Gastroesophageal sphincter (tissue), 4 donors: ENCODE measurements at regions not wholly inside any gene's neighbourhood (a gene's known extent, or its start where the extent isn't known, plus 50 kb on each side); places are given as distances from the start of the nearest gene placed in this dataset.

Experiments
- ATAC-seq: fragments of 150-250 bp; one replicate; pipeline ENCODE4 v1.9.1; 2016; ENCODE audit warnings: mild to moderate bottlenecking, moderate library complexity
- H3K27ac ChIP-seq, 4 donors: fragments of 200-600 bp; sonication (generic) in 3 of 4; 1 replicate in 3 of 4; 2 replicates in 1 of 4; pipeline ENCODE4 v1.5.1; 2016 to 2019
- H3K27me3 ChIP-seq: fragments of 200-600 bp; sonication (generic); one replicate; pipeline ENCODE4 v1.5.1; 2019
- H3K36me3 ChIP-seq, 2 donors: fragments of 200-600 bp; sonication (generic); one replicate each; pipeline ENCODE4 v1.5.1; 2019; ENCODE audit warnings: control low read depth in 1 of 2
- H3K4me1 ChIP-seq, 3 donors: fragments of 200-600 bp; sonication (generic); 1 replicate in 2 of 3; 2 replicates in 1 of 3; pipeline ENCODE4 v1.5.1; 2016 to 2019; ENCODE audit warnings: control low read depth in 2 of 3
- H3K4me3 ChIP-seq, 2 donors: fragments of 200-600 bp; sonication (generic); one replicate each; pipeline ENCODE4 v1.5.1; 2019; ENCODE audit warnings: mild to moderate bottlenecking in 1 of 2, moderate library complexity in 1 of 2
- H3K9me3 ChIP-seq, 3 donors: fragments of 200-600 bp; sonication (generic); one replicate each; pipeline ENCODE4 v1.5.1; 2017 to 2019; ENCODE audit warnings: control low read depth in 2 of 3
- EP300 ChIP-seq: sonication (generic); formaldehyde crosslinking; IDR thresholded peaks from one replicate; pipeline ENCODE4 v1.6.1; 2017; ENCODE audit warnings: antibody characterized with exemption, mild to moderate bottlenecking
- POLR2A ChIP-seq, 2 donors: fragments of 450-650 bp; IDR thresholded peaks; one replicate each; pipeline ENCODE4 v1.6.1; 2017; ENCODE audit warnings: antibody characterized with exemption in 2 of 2, mild to moderate bottlenecking in 2 of 2, moderate library complexity in 1 of 2
- POLR2AphosphoS5 ChIP-seq: sonication (generic); formaldehyde crosslinking; IDR thresholded peaks from one replicate; pipeline ENCODE4 v1.6.1; 2017; ENCODE audit warnings: antibody characterized with exemption
- WGBS, 2 donors: methylation state at CpG; one replicate each; pipeline ENCODE4 v1.1.5; 2018; ENCODE audit warnings: low coverage in 1 of 2; 5-methylcytosine and 5-hydroxymethylcytosine counted together
- TF ChIP-seq, protein P1 (sequence below), 4 experiments: fragments of 200-600 bp in 2 of 4; fragments of 450-650 bp in 2 of 4; sonication (generic) in 1 of 4; IDR thresholded peaks; one replicate each; pipeline ENCODE4 v1.5.1; 2017 to 2019; ENCODE audit warnings: antibody characterized with exemption in 4 of 4, mild to moderate bottlenecking in 2 of 4, moderate library complexity in 2 of 4

DNA sequence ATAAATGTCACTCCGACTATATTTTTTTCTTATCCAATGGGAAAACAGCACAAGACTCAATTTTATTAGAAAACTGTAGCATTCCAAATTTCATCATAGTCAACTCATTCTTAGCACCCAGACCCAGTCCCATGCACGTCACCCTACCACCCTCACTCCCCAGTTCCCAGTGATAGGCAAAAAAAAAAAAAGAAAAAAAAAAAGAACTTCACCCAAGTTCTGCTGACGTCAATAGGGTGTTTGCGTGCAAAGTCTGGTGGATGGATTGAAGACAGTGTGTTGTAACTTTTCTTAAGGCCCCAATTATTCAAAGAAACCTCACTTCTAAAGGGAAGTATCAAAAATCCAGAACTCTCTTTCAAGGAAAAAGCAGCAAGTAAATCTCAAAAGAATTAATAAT is 213.9 kb upstream of the PRDM1 start:
- WGBS, 2 donors, result 50 to 75% methylated on average over 2 to 4 of the region's 4 CpGs
- no peak overlapping the region for H3K4me3 ChIP-seq
- no peak overlapping the region for H3K27ac ChIP-seq
- no peaks in the 10 kb centered on the region for H3K27me3 ChIP-seq
- H3K4me1 ChIP-seq, result peaks cover 0 to 2% (median 0%) of the 10 kb centered on the region in 3 donors
- H3K36me3 ChIP-seq, result no peaks in the 10 kb centered on the region
- TF ChIP-seq POLR2AphosphoS5, result no peak
- no peak for TF ChIP-seq POLR2A (IDR thresholded peaks at IDR 0.05)
- no peak for TF ChIP-seq EP300
- TF ChIP-seq, protein P1, sequence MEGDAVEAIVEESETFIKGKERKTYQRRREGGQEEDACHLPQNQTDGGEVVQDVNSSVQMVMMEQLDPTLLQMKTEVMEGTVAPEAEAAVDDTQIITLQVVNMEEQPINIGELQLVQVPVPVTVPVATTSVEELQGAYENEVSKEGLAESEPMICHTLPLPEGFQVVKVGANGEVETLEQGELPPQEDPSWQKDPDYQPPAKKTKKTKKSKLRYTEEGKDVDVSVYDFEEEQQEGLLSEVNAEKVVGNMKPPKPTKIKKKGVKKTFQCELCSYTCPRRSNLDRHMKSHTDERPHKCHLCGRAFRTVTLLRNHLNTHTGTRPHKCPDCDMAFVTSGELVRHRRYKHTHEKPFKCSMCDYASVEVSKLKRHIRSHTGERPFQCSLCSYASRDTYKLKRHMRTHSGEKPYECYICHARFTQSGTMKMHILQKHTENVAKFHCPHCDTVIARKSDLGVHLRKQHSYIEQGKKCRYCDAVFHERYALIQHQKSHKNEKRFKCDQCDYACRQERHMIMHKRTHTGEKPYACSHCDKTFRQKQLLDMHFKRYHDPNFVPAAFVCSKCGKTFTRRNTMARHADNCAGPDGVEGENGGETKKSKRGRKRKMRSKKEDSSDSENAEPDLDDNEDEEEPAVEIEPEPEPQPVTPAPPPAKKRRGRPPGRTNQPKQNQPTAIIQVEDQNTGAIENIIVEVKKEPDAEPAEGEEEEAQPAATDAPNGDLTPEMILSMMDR (IDR thresholded peaks at IDR 0.05), result no peak
- ATAC-seq, result peak; percentile 31
- no peaks in the 10 kb centered on the region for H3K9me3 ChIP-seq

DNA sequence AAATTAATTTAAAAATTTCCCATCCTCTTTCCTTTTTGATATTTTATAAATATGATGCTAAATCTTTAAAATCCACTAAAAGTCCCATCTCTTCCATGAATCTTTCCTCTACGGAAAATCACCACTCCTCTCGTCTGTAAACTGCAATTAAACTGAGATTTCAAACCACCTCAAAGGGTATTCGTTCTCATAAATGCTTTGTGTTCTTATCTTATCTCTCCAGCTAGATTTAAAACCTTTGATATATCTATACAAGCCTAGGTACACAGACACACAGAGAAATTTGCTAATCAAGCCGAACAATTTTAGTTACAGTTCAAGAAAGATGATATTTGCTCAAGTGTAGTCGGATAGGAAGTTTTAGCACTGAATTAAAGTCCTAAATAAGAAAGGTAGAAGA is 214.6 kb upstream of the PRDM1 start:
- WGBS, 2 donors, result 70 to 74% methylated on average over 5 of the region's 5 CpGs
- Histone ChIP-seq H3K27me3 (no peaks in the 10 kb centered on the region), H3K4me1 (peaks cover 0 to 2% (median 0%) of the 10 kb centered on the region in 3 donors), H3K4me3 (no peak overlapping the region), H3K36me3 (no peaks in the 10 kb centered on the region), H3K27ac (no peak overlapping the region), H3K9me3 (no peaks in the 10 kb centered on the region)
- no peak for TF ChIP-seq EP300
- no peak for TF ChIP-seq POLR2AphosphoS5
- TF ChIP-seq, protein P1 (IDR thresholded peaks at IDR 0.05), result no peak
- no peak for TF ChIP-seq POLR2A (IDR thresholded peaks at IDR 0.05)
- ATAC-seq, result no peak

DNA sequence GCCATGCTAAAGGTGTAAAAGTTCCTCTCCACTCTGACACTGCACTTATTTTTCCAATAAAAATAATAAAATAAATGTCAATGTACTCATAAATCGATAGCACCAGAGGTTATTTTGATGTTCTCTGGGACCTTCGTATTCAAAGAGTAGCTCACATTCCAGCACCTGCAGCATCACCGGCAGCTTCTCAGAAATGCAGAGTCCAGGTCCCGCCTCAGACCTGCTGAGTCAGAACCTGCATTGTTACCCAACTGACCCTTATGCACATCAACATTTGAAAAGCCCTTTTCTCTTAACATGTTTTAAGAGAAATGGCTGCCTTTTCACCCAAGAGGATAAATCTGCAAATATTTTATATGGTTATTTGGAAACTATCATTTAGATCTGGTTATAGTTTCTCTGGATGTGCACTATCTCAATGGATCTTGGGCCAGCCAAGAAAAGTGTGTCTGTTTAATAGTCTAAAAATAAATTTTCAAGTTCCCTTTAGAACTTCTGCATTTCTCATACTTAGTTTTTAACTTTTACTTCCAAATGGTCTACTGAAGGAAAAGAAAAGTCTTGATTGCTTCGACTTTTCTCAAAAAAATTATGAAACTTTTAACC is 216.2 kb upstream of the PRDM1 start:
- Histone ChIP-seq H3K9me3 (no peaks in the 10 kb centered on the region), H3K4me1 (peaks cover 0 to 2% (median 0%) of the 10 kb centered on the region in 3 donors), H3K36me3 (no peaks in the 10 kb centered on the region), H3K27ac (no peak overlapping the region), H3K27me3 (no peaks in the 10 kb centered on the region), H3K4me3 (no peak overlapping the region)
- WGBS, 2 donors, result 73 to 86% methylated on average over 5 of the region's 5 CpGs
- TF ChIP-seq, protein P1 (IDR thresholded peaks at IDR 0.05), result no peak
- TF ChIP-seq EP300 (no peak), POLR2AphosphoS5 (no peak), POLR2A (IDR thresholded peaks at IDR 0.05) (no peak)
- ATAC-seq, result no peak

DNA sequence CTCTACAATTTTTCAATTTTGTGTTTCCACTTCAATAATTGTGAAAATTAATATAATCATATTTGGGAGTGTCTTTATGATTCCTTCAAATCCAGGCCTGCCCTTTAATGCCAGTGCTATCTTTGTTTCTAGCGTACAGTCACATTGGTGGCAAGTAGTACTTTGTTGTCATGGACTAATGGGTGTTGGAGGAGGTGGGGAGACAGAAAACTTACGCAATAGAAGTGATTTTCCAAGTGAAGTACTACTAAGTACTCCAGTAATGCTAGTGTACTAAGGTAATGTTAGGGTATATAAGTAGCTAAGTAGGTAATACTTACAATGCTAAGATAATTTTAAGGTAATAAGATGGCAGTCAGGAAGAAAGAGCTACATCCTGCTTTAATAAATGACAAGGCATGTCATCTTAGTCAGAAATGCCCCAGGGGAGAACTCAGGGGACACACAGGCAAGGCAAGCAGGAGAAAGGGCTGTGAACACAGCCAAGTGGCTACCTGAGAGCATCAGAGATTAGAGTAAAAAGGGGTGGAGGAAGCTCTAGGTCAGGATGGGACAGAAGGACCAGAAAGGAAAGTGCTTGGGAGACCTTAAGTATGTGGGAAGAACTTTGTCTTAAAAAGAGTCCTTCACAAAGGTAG is 217.2 kb upstream of the PRDM1 start:
- Histone ChIP-seq H3K36me3 (no peaks in the 10 kb centered on the region), H3K27me3 (no peaks in the 10 kb centered on the region), H3K4me1 (peaks cover 0 to 2% (median 0%) of the 10 kb centered on the region in 3 donors), H3K9me3 (no peaks in the 10 kb centered on the region), H3K27ac (no peak overlapping the region), H3K4me3 (no peak overlapping the region)
- TF ChIP-seq, protein P1 (IDR thresholded peaks at IDR 0.05), result no peak
- TF ChIP-seq POLR2AphosphoS5, result no peak
- TF ChIP-seq EP300, result no peak
- TF ChIP-seq POLR2A (IDR thresholded peaks at IDR 0.05), result no peak
- WGBS, 2 donors, result 89 to 90% methylated on average over 2 of the region's 2 CpGs
- no peak for ATAC-seq

DNA sequence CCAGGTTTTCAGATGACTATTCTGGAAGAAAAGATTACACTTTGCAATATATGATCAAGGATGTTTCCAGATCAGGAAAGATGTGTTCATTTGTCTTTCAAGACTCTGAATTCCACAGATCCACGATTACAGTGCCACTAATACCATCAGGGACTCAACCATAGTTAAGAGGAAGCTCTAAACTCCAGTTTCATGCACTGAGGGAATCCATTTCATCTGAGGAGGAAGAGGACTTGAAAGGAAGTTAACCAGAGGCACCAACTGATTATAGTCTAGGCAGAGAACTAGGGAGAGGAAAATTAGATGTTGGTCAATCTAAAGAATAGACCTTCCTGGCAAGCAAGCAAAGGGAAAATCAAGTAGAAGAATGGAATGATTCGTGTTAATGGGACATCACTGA is 218.3 kb upstream of the PRDM1 start:
- Histone ChIP-seq H3K4me3 (no peak overlapping the region), H3K9me3 (no peaks in the 10 kb centered on the region), H3K27ac (no peak overlapping the region), H3K36me3 (no peaks in the 10 kb centered on the region), H3K4me1 (no peaks in the 10 kb centered on the region), H3K27me3 (no peaks in the 10 kb centered on the region)
- no peak for ATAC-seq
- 68 to 91% methylated on average over 2 of the region's 2 CpGs for WGBS, 2 donors
- TF ChIP-seq EP300, result no peak
- TF ChIP-seq POLR2AphosphoS5, result no peak
- TF ChIP-seq POLR2A (IDR thresholded peaks at IDR 0.05), result no peak
- TF ChIP-seq, protein P1 (IDR thresholded peaks at IDR 0.05), result no peak
